ENCODE measurements at regions not wholly inside any gene's neighbourhood (a gene's known extent, or its start where the extent isn't known, plus 50 kb on each side); places are given as distances from the start of the nearest gene placed in this dataset.
A peak's percentile ranks its signal among the peaks of the same experiment; 100 is the strongest.

- no peak overlapping the region for H3K4me3 ChIP-seq (ENCODE audit: low read depth in 1 of 2, low read length in 2 of 2)
- ATAC-seq (ENCODE audit: insufficient read depth, low read depth), result peak; percentile 47; the same call in 2 of the 3 replicates
Observed at GRCh38 chr5:116371431-116371830, 203.2 kb downstream of the SEMA6A start.

GRCh38 chr5:116370886-116371285 lies 203.7 kb downstream of the SEMA6A start:
- no peak overlapping the region for H3K4me2 ChIP-seq (ENCODE audit: insufficient read depth, low read length)
- ATAC-seq (ENCODE audit: insufficient read depth, low read depth), result peak; percentile 44
- DNase-seq, result no peak

More at GRCh38 chr5:116371431-116371830, 203.2 kb downstream of the SEMA6A start:
- Histone ChIP-seq H3K9me3 (ENCODE audit: insufficient read depth, low read length, severe bottlenecking) (no peaks in the 10 kb centered on the region), H3K4me1 (ENCODE audit: insufficient read depth, low read length) (peaks cover 11% of the 10 kb centered on the region), H3K9ac (ENCODE audit: low read depth, low read length) (no peak overlapping the region), H4K20me1 (ENCODE audit: insufficient read depth, low read length) (no peaks in the 10 kb centered on the region), H3K4me2 (ENCODE audit: insufficient read depth, low read length) (no peak overlapping the region), H3K36me3 (ENCODE audit: insufficient read depth, low read length) (no peaks in the 10 kb centered on the region), H2AFZ (ENCODE audit: low read depth, low read length) (no peak overlapping the region), H3K27me3 (ENCODE audit: insufficient read depth, low read length, poor library complexity) (no peaks in the 10 kb centered on the region), H3K27ac (ENCODE audit: low read length) (no peak overlapping the region), H3K79me2 (ENCODE audit: insufficient read depth, low read length) (no peaks in the 10 kb centered on the region)
- TF ChIP-seq EZH2 (IDR thresholded peaks at IDR 0.05; ENCODE audit: borderline replicate concordance, low read depth, low read length, severe bottlenecking), result no peak
- no peak for TF ChIP-seq CTCF (IDR thresholded peaks at IDR 0.05; ENCODE audit: borderline replicate concordance, extremely low read depth, low read length, poor library complexity, severe bottlenecking)
- DNase-seq, result no peak

GRCh38 chr5:116370149-116370548 lies 204.5 kb downstream of the SEMA6A start:
- H3K79me2 ChIP-seq (ENCODE audit: insufficient read depth, low read length), result no peaks in the 10 kb centered on the region
- no peaks in the 10 kb centered on the region for H3K27me3 ChIP-seq (ENCODE audit: insufficient read depth, low read length, poor library complexity)
- DNase-seq, result no peak
- H3K4me3 ChIP-seq (ENCODE audit: low read depth in 1 of 2, low read length in 2 of 2), result no peak overlapping the region
- no peak for ATAC-seq (ENCODE audit: insufficient read depth, low read depth)
- H3K9me3 ChIP-seq (ENCODE audit: insufficient read depth, low read length, severe bottlenecking), result no peaks in the 10 kb centered on the region
- no peaks in the 10 kb centered on the region for H3K36me3 ChIP-seq (ENCODE audit: insufficient read depth, low read length)
- no peaks in the 10 kb centered on the region for H4K20me1 ChIP-seq (ENCODE audit: insufficient read depth, low read length)
- H3K4me1 ChIP-seq (ENCODE audit: insufficient read depth, low read length), result peaks cover 11% of the 10 kb centered on the region
- H2AFZ ChIP-seq (ENCODE audit: low read depth, low read length), result no peak overlapping the region
- no peak overlapping the region for H3K4me2 ChIP-seq (ENCODE audit: insufficient read depth, low read length)
- no peak overlapping the region for H3K27ac ChIP-seq (ENCODE audit: low read length)
- no peak for TF ChIP-seq EZH2 (IDR thresholded peaks at IDR 0.05; ENCODE audit: borderline replicate concordance, low read depth, low read length, severe bottlenecking)
- no peak for TF ChIP-seq CTCF (IDR thresholded peaks at IDR 0.05; ENCODE audit: borderline replicate concordance, extremely low read depth, low read length, poor library complexity, severe bottlenecking)
- H3K9ac ChIP-seq (ENCODE audit: low read depth, low read length), result no peak overlapping the region

More at GRCh38 chr5:116370886-116371285, 203.7 kb downstream of the SEMA6A start:
- Histone ChIP-seq H3K9me3 (ENCODE audit: insufficient read depth, low read length, severe bottlenecking) (no peaks in the 10 kb centered on the region), H3K27me3 (ENCODE audit: insufficient read depth, low read length, poor library complexity) (no peaks in the 10 kb centered on the region), H4K20me1 (ENCODE audit: insufficient read depth, low read length) (no peaks in the 10 kb centered on the region), H3K79me2 (ENCODE audit: insufficient read depth, low read length) (no peaks in the 10 kb centered on the region), H3K9ac (ENCODE audit: low read depth, low read length) (no peak overlapping the region), H3K4me3 (ENCODE audit: low read depth in 1 of 2, low read length in 2 of 2) (no peak overlapping the region), H3K36me3 (ENCODE audit: insufficient read depth, low read length) (no peaks in the 10 kb centered on the region), H3K27ac (ENCODE audit: low read length) (no peak overlapping the region), H2AFZ (ENCODE audit: low read depth, low read length) (no peak overlapping the region), H3K4me1 (ENCODE audit: insufficient read depth, low read length) (peaks cover 11% of the 10 kb centered on the region)
- TF ChIP-seq EZH2 (IDR thresholded peaks at IDR 0.05; ENCODE audit: borderline replicate concordance, low read depth, low read length, severe bottlenecking) (no peak), CTCF (IDR thresholded peaks at IDR 0.05; ENCODE audit: borderline replicate concordance, extremely low read depth, low read length, poor library complexity, severe bottlenecking) (no peak)
